ENCODE measurements at regions not wholly inside any gene's neighbourhood (a gene's known extent, or its start where the extent isn't known, plus 50 kb on each side); places are given as distances from the start of the nearest gene placed in this dataset.

DNA sequence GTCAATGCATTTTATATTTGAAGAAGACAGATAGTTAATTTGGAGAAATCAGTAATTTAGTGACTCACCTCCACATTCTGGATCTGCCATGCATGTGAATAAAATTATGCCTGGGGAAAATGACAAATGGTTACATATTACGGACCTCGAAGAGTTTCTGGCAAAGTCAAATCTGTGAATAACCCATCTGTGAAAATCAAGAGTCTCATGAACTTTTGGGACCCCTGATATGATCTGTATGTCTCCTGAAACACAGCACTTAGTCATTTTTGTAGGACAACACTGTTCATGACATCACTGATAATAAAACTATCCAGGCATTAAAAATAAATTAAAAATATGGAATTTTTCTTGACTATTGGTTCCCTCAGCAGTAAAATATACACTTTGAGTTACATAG is 584.5 kb downstream of the TLE4 start:
- TF ChIP-seq CTCF (IDR thresholded peaks at IDR 0.05; ENCODE audit: control extremely low read depth in 1 of 3, insufficient read depth in 1 of 3, low read depth in 1 of 3, low read length in 3 of 3): no peak
- TF ChIP-seq, protein P1, sequence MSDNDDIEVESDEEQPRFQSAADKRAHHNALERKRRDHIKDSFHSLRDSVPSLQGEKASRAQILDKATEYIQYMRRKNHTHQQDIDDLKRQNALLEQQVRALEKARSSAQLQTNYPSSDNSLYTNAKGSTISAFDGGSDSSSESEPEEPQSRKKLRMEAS (IDR thresholded peaks at IDR 0.05): no peak
- TF ChIP-seq EGR1 (IDR thresholded peaks at IDR 0.05; ENCODE audit: borderline replicate concordance, low read depth, low read length): no peak
- TF ChIP-seq CHD2 (IDR thresholded peaks at IDR 0.05; ENCODE audit: low read length): no peak
- no peak for TF ChIP-seq SUZ12 (IDR thresholded peaks at IDR 0.05; ENCODE audit: low read length)
- TF ChIP-seq SP2 (IDR thresholded peaks at IDR 0.05; ENCODE audit: low read length): no peak
- no peak for TF ChIP-seq TEAD4 (IDR thresholded peaks at IDR 0.05; ENCODE audit: low read depth, low read length)
- TF ChIP-seq BRCA1 (IDR thresholded peaks at IDR 0.05; ENCODE audit: low read depth, low read length): no peak
- no peak for TF ChIP-seq EZH2 (IDR thresholded peaks at IDR 0.05; ENCODE audit: low read depth, low read length, severe bottlenecking)
- no peak for TF ChIP-seq POLR2A (IDR thresholded peaks at IDR 0.05; ENCODE audit: control extremely low read depth in 1 of 2, low read depth in 2 of 2, low read length in 2 of 2)
- no peak for TF ChIP-seq EP300 (IDR thresholded peaks at IDR 0.05; ENCODE audit: borderline replicate concordance in 1 of 2, low read depth in 2 of 2, low read length in 2 of 2)
- TF ChIP-seq, protein P2, sequence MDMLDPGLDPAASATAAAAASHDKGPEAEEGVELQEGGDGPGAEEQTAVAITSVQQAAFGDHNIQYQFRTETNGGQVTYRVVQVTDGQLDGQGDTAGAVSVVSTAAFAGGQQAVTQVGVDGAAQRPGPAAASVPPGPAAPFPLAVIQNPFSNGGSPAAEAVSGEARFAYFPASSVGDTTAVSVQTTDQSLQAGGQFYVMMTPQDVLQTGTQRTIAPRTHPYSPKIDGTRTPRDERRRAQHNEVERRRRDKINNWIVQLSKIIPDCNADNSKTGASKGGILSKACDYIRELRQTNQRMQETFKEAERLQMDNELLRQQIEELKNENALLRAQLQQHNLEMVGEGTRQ (IDR thresholded peaks at IDR 0.05; ENCODE audit: low read length): no peak
- TF ChIP-seq RFX5 (IDR thresholded peaks at IDR 0.05; ENCODE audit: borderline replicate concordance, low read depth, low read length): no peak
- TF ChIP-seq BCL11A (IDR thresholded peaks at IDR 0.05; ENCODE audit: low read depth in 2 of 2, low read length in 2 of 2): no peak
